ENCODE measurements at regions not wholly inside any gene's neighbourhood (a gene's known extent, or its start where the extent isn't known, plus 50 kb on each side); places are given as distances from the start of the nearest gene placed in this dataset.

- Histone ChIP-seq H3K4me3 (ENCODE audit: low read length in 2 of 2) (no peak overlapping the region), H3K4me1 (ENCODE audit: control insufficient read depth in 2 of 2, insufficient read depth in 2 of 2, low read length in 2 of 2) (no peaks in the 10 kb centered on the region), H3K27me3 (ENCODE audit: control insufficient read depth in 2 of 2, insufficient read depth in 1 of 2, low read length in 1 of 2) (no peaks in the 10 kb centered on the region), H3K27ac (ENCODE audit: low read depth in 1 of 2, low read length in 1 of 2) (no peak overlapping the region), H3K9me3 (ENCODE audit: control insufficient read depth in 2 of 2, insufficient read depth in 1 of 2, low read length in 1 of 2) (no peaks in the 10 kb centered on the region), H3K36me3 (ENCODE audit: control insufficient read depth in 2 of 2, insufficient read depth in 2 of 2, low read length in 1 of 2) (no peaks in the 10 kb centered on the region)
- no peak for DNase-seq (ENCODE audit: low read depth in 6 of 9, low spot score in 9 of 9)
These were observed 54.9 kb downstream of the MAGEB17 start for GRCh38 chrX:16222151-16222550.

GRCh38 chrX:16223385-16223784, 56.1 kb downstream of the MAGEB17 start:
- DNase-seq (ENCODE audit: low read depth in 6 of 9, low spot score in 9 of 9), result no peak
- H3K36me3 ChIP-seq (ENCODE audit: control insufficient read depth in 2 of 2, insufficient read depth in 2 of 2, low read length in 1 of 2), result no peaks in the 10 kb centered on the region
- H3K9me3 ChIP-seq (ENCODE audit: control insufficient read depth in 2 of 2, insufficient read depth in 1 of 2, low read length in 1 of 2), result no peaks in the 10 kb centered on the region
- no peak overlapping the region for H3K4me3 ChIP-seq (ENCODE audit: low read length in 2 of 2)
- WGBS, result 100% methylated on average over 1 of the region's 1 CpG
- no peaks in the 10 kb centered on the region for H3K4me1 ChIP-seq (ENCODE audit: control insufficient read depth in 2 of 2, insufficient read depth in 2 of 2, low read length in 2 of 2)
- H3K27me3 ChIP-seq (ENCODE audit: control insufficient read depth in 2 of 2, insufficient read depth in 1 of 2, low read length in 1 of 2), result no peaks in the 10 kb centered on the region
- no peak overlapping the region for H3K27ac ChIP-seq (ENCODE audit: low read depth in 1 of 2, low read length in 1 of 2)

- no peaks in the 10 kb centered on the region for H3K4me1 ChIP-seq (ENCODE audit: control insufficient read depth in 2 of 2, insufficient read depth in 2 of 2, low read length in 2 of 2)
- no peaks in the 10 kb centered on the region for H3K27me3 ChIP-seq (ENCODE audit: control insufficient read depth in 2 of 2, insufficient read depth in 1 of 2, low read length in 1 of 2)
- no peaks in the 10 kb centered on the region for H3K36me3 ChIP-seq (ENCODE audit: control insufficient read depth in 2 of 2, insufficient read depth in 2 of 2, low read length in 1 of 2)
- no peak for DNase-seq (ENCODE audit: low read depth in 6 of 9, low spot score in 9 of 9)
- 91% methylated on average over 4 of the region's 4 CpGs for WGBS
- no peak overlapping the region for H3K27ac ChIP-seq (ENCODE audit: low read depth in 1 of 2, low read length in 1 of 2)
- no peak overlapping the region for H3K4me3 ChIP-seq (ENCODE audit: low read length in 2 of 2)
- H3K9me3 ChIP-seq (ENCODE audit: control insufficient read depth in 2 of 2, insufficient read depth in 1 of 2, low read length in 1 of 2), result no peaks in the 10 kb centered on the region
These were observed 71.9 kb downstream of the MAGEB17 start for GRCh38 chrX:16239211-16239610.

- H3K27ac ChIP-seq (ENCODE audit: low read depth in 1 of 2, low read length in 1 of 2), result no peak overlapping the region
- H3K27me3 ChIP-seq (ENCODE audit: control insufficient read depth in 2 of 2, insufficient read depth in 1 of 2, low read length in 1 of 2), result no peaks in the 10 kb centered on the region
- H3K9me3 ChIP-seq (ENCODE audit: control insufficient read depth in 2 of 2, insufficient read depth in 1 of 2, low read length in 1 of 2), result no peaks in the 10 kb centered on the region
- no peak overlapping the region for H3K4me3 ChIP-seq (ENCODE audit: low read length in 2 of 2)
- DNase-seq (ENCODE audit: low read depth in 6 of 9, low spot score in 9 of 9), result no peak
- WGBS, result 95% methylated on average over 2 of the region's 2 CpGs
- H3K36me3 ChIP-seq (ENCODE audit: control insufficient read depth in 2 of 2, insufficient read depth in 2 of 2, low read length in 1 of 2), result no peaks in the 10 kb centered on the region
- no peaks in the 10 kb centered on the region for H3K4me1 ChIP-seq (ENCODE audit: control insufficient read depth in 2 of 2, insufficient read depth in 2 of 2, low read length in 2 of 2)
These were observed 73.1 kb downstream of the MAGEB17 start for GRCh38 chrX:16240231-16240905.

GRCh38 chrX:16240968-16241367, 73.7 kb downstream of the MAGEB17 start:
- no peaks in the 10 kb centered on the region for H3K4me1 ChIP-seq (ENCODE audit: control insufficient read depth in 2 of 2, insufficient read depth in 2 of 2, low read length in 2 of 2)

GRCh38 chrX:16250296-16250695, 83.0 kb downstream of the MAGEB17 start:
- Histone ChIP-seq H3K27me3 (ENCODE audit: control insufficient read depth in 2 of 2, insufficient read depth in 1 of 2, low read length in 1 of 2) (no peaks in the 10 kb centered on the region), H3K27ac (ENCODE audit: low read depth in 1 of 2, low read length in 1 of 2) (no peak overlapping the region), H3K9me3 (ENCODE audit: control insufficient read depth in 2 of 2, insufficient read depth in 1 of 2, low read length in 1 of 2) (no peaks in the 10 kb centered on the region), H3K4me1 (ENCODE audit: control insufficient read depth in 2 of 2, insufficient read depth in 2 of 2, low read length in 2 of 2) (no peaks in the 10 kb centered on the region), H3K4me3 (ENCODE audit: low read length in 2 of 2) (no peak overlapping the region), H3K36me3 (ENCODE audit: control insufficient read depth in 2 of 2, insufficient read depth in 2 of 2, low read length in 1 of 2) (no peaks in the 10 kb centered on the region)
- WGBS, result 59% methylated on average over 1 of the region's 1 CpG
- DNase-seq (ENCODE audit: low read depth in 6 of 9, low spot score in 9 of 9), result no peak

More at GRCh38 chrX:16240968-16241367, 73.7 kb downstream of the MAGEB17 start:
- Histone ChIP-seq H3K27me3 (ENCODE audit: control insufficient read depth in 2 of 2, insufficient read depth in 1 of 2, low read length in 1 of 2) (no peaks in the 10 kb centered on the region), H3K4me3 (ENCODE audit: low read length in 2 of 2) (no peak overlapping the region), H3K36me3 (ENCODE audit: control insufficient read depth in 2 of 2, insufficient read depth in 2 of 2, low read length in 1 of 2) (no peaks in the 10 kb centered on the region), H3K9me3 (ENCODE audit: control insufficient read depth in 2 of 2, insufficient read depth in 1 of 2, low read length in 1 of 2) (no peaks in the 10 kb centered on the region), H3K27ac (ENCODE audit: low read depth in 1 of 2, low read length in 1 of 2) (no peak overlapping the region)
- DNase-seq (ENCODE audit: low read depth in 6 of 9, low spot score in 9 of 9), result no peak

- no peaks in the 10 kb centered on the region for H3K27me3 ChIP-seq (ENCODE audit: control insufficient read depth in 2 of 2, insufficient read depth in 1 of 2, low read length in 1 of 2)
- 85% methylated on average over 4 of the region's 4 CpGs for WGBS
- no peaks in the 10 kb centered on the region for H3K36me3 ChIP-seq (ENCODE audit: control insufficient read depth in 2 of 2, insufficient read depth in 2 of 2, low read length in 1 of 2)
- H3K4me3 ChIP-seq (ENCODE audit: low read length in 2 of 2), result no peak overlapping the region
- DNase-seq (ENCODE audit: low read depth in 6 of 9, low spot score in 9 of 9), result no peak
- H3K9me3 ChIP-seq (ENCODE audit: control insufficient read depth in 2 of 2, insufficient read depth in 1 of 2, low read length in 1 of 2), result no peaks in the 10 kb centered on the region
- no peaks in the 10 kb centered on the region for H3K4me1 ChIP-seq (ENCODE audit: control insufficient read depth in 2 of 2, insufficient read depth in 2 of 2, low read length in 2 of 2)
- H3K27ac ChIP-seq (ENCODE audit: low read depth in 1 of 2, low read length in 1 of 2), result no peak overlapping the region
These were observed 84.5 kb downstream of the MAGEB17 start for GRCh38 chrX:16251782-16252181.

GRCh38 chrX:16258882-16259281, 91.6 kb downstream of the MAGEB17 start:
- H3K27ac ChIP-seq (ENCODE audit: low read depth in 1 of 2, low read length in 1 of 2), result no peak overlapping the region
- no peak for DNase-seq (ENCODE audit: low read depth in 6 of 9, low spot score in 9 of 9)
- H3K36me3 ChIP-seq (ENCODE audit: control insufficient read depth in 2 of 2, insufficient read depth in 2 of 2, low read length in 1 of 2), result no peaks in the 10 kb centered on the region
- H3K9me3 ChIP-seq (ENCODE audit: control insufficient read depth in 2 of 2, insufficient read depth in 1 of 2, low read length in 1 of 2), result no peaks in the 10 kb centered on the region
- WGBS, result 72% methylated on average over 4 of the region's 4 CpGs
- H3K4me3 ChIP-seq (ENCODE audit: low read length in 2 of 2), result no peak overlapping the region
- H3K4me1 ChIP-seq (ENCODE audit: control insufficient read depth in 2 of 2, insufficient read depth in 2 of 2, low read length in 2 of 2), result no peaks in the 10 kb centered on the region
- no peaks in the 10 kb centered on the region for H3K27me3 ChIP-seq (ENCODE audit: control insufficient read depth in 2 of 2, insufficient read depth in 1 of 2, low read length in 1 of 2)

GRCh38 chrX:16267431-16267830, 100.2 kb downstream of the MAGEB17 start:
- Histone ChIP-seq H3K27me3 (ENCODE audit: control insufficient read depth in 2 of 2, insufficient read depth in 1 of 2, low read length in 1 of 2) (no peaks in the 10 kb centered on the region), H3K36me3 (ENCODE audit: control insufficient read depth in 2 of 2, insufficient read depth in 2 of 2, low read length in 1 of 2) (no peaks in the 10 kb centered on the region), H3K4me3 (ENCODE audit: low read length in 2 of 2) (no peak overlapping the region), H3K4me1 (ENCODE audit: control insufficient read depth in 2 of 2, insufficient read depth in 2 of 2, low read length in 2 of 2) (no peaks in the 10 kb centered on the region), H3K27ac (ENCODE audit: low read depth in 1 of 2, low read length in 1 of 2) (no peak overlapping the region), H3K9me3 (ENCODE audit: control insufficient read depth in 2 of 2, insufficient read depth in 1 of 2, low read length in 1 of 2) (no peaks in the 10 kb centered on the region)
- DNase-seq (ENCODE audit: low read depth in 6 of 9, low spot score in 9 of 9), result no peak
- 97% methylated on average over 1 of the region's 1 CpG for WGBS

- Histone ChIP-seq H3K4me1 (ENCODE audit: control insufficient read depth in 2 of 2, insufficient read depth in 2 of 2, low read length in 2 of 2) (no peaks in the 10 kb centered on the region), H3K27me3 (ENCODE audit: control insufficient read depth in 2 of 2, insufficient read depth in 1 of 2, low read length in 1 of 2) (no peaks in the 10 kb centered on the region), H3K36me3 (ENCODE audit: control insufficient read depth in 2 of 2, insufficient read depth in 2 of 2, low read length in 1 of 2) (no peaks in the 10 kb centered on the region), H3K4me3 (ENCODE audit: low read length in 2 of 2) (no peak overlapping the region), H3K27ac (ENCODE audit: low read depth in 1 of 2, low read length in 1 of 2) (no peak overlapping the region), H3K9me3 (ENCODE audit: control insufficient read depth in 2 of 2, insufficient read depth in 1 of 2, low read length in 1 of 2) (no peaks in the 10 kb centered on the region)
- no peak for DNase-seq (ENCODE audit: low read depth in 6 of 9, low spot score in 9 of 9)
- WGBS, result 91% methylated on average over 2 of the region's 2 CpGs
These were observed 100.9 kb downstream of the MAGEB17 start for GRCh38 chrX:16268206-16268605.
